Astrocyte (in vitro differentiated cells and primary cell): ENCODE measurements at regions not wholly inside any gene's neighbourhood (a gene's known extent, or its start where the extent isn't known, plus 50 kb on each side); places are given as distances from the start of the nearest gene placed in this dataset.

Experiments
- CTCF ChIP-seq: IDR thresholded peaks from 2 replicates; pipeline ENCODE4 v1.5.1; 2011; ENCODE audit warnings: low read depth, mild to moderate bottlenecking, inconsistent platforms, low read length, moderate library complexity; ENCODE audit not compliant: insufficient read depth
- EZH2 ChIP-seq: IDR thresholded peaks from 2 replicates; pipeline ENCODE4 v1.6.1; 2012; ENCODE audit warnings: mild to moderate bottlenecking, low read length, inconsistent platforms; ENCODE audit not compliant: insufficient read depth

DNA sequence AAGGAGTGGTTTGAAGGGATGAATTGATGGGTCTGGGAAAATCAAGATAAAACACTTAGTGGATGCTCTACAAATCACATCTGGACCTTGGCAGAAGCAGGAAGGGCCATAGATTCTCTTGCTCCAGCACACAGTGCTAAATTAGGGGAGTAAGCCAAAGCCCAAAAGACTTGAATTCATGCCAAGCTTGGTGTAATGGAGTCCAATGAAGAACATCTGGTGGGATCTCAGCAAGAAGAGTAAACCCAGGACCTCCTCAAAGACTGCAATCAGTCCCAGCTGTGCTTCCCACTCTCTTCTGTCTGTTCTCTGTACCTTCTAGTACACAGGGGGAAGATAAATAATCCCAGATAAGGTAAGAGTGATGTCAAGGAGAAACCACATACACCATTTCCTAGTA is 683.4 kb downstream of the RNF144B start:
- TF ChIP-seq CTCF (no peak), EZH2 (no peak)
